ENCODE measurements at regions not wholly inside any gene's neighbourhood (a gene's known extent, or its start where the extent isn't known, plus 50 kb on each side); places are given as distances from the start of the nearest gene placed in this dataset.

DNA sequence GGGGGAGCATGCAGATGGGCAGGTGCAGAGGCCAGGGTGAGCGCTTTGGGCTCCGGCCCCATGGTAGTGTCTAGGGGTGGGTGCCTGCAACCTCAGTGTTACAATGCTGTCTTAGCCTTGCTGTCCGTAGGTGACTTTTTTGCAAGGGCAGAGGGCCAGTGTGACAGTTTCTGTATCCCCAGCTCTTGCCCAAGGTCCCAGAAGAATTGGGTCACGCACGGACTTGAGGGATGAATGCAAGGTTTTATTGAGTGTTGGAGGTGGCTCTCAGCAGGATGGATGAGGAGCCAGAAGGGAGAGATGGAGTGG lies 492.5 kb downstream of the AGTPBP1 start:
- no peak for DNase-seq

DNA sequence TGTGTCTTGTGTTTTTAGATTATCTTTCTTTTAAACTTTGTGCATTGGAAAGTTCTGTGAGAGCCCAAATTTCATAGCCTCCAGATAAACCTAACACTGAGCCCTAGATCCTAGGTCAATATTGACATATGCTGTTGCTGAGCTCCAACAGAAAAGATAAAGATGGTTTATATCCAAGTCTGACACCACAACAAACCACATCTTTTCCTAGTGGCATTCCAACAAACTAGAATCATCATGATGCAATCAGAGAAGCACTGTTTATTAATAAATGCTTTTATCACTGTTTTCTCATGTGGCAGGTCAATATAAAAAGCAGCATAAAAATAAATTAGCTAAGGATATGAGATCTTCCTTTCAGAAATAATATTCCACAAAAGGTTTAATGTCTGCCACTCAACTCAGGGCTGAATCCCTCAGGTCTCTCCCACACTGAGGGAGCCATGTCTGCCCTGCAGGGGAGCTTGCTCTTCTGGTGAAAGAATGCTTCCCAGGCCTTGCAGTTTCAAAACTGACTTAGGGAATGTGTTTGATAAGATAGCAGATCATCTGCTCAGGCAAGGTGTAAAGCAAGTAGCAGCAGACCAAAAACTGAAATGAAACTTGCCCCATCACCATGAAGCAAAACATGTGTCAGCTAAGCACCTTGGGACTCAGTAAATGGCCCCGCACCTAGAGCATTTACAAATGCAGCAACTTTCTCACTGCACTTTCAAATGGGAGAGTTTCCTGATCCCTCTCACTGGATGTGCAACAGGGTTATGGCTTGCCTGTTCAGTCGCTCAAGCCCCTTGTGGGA lies 493.0 kb downstream of the AGTPBP1 start:
- no peak for DNase-seq

DNA sequence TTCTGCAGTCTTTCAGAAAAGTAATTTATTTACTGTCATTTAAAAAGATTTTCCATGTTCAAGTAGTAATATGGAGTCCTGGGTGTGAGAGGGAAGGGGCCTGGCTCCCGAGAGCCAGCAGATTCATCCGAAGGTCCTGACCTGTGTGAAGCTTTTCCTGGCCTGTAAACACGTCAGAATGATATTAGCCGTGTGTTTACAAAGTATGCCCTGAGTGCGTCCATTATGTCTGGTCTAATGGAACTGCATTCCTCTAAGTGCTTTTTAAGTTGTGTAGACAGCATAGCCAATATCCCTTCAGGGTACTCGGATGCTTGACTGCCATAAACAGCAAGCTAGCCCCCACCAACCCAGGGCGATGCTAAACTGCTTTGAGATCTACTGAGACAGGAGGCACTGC lies 495.2 kb downstream of the AGTPBP1 start:
- DNase-seq, result no peak

- no peak for DNase-seq
Observed at GRCh38 chr9:85244856-85245255, 496.9 kb downstream of the AGTPBP1 start.

- no peak for DNase-seq
Observed at GRCh38 chr9:85243977-85244376, 497.8 kb downstream of the AGTPBP1 start.

DNA sequence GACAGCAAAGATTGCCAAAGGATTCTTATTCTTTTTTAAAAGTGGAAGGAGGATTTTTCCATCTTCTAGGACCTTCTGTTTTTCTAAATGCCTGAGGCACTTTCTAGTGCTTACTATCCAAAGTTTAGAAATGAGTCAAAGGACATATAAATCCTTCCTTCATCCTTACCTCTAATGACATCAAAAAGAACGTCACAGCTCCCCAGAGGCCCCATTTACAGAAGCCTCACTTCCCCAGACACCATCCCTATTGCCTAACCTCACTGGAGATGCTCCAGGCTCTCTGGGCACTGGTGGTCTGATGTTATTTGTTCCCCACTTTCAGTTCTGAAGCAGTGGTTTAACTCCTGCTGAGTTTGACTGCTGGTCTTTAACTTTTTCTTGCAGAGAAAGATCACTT lies 504.3 kb downstream of the AGTPBP1 start:
- DNase-seq, result no peak

DNA sequence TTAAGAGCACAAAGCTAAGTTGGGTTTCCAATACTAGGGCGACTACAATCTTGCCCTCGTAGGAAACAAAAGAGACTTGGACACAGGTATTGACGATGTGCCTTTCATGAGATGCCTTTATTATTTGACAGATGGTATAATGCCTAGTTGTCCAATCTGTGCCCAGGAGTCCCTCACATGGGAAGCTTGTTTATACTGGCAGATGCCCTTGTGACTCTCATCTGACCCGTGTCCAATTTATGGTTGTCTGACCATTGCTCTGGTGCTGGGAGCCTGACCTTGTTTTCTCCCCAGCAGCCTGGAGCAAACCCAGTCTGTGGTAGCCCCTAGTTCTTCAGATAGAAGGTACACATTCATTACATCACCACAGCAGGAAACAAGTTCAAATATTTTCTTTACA lies 511.7 kb downstream of the AGTPBP1 start:
- DNase-seq, result no peak

DNA sequence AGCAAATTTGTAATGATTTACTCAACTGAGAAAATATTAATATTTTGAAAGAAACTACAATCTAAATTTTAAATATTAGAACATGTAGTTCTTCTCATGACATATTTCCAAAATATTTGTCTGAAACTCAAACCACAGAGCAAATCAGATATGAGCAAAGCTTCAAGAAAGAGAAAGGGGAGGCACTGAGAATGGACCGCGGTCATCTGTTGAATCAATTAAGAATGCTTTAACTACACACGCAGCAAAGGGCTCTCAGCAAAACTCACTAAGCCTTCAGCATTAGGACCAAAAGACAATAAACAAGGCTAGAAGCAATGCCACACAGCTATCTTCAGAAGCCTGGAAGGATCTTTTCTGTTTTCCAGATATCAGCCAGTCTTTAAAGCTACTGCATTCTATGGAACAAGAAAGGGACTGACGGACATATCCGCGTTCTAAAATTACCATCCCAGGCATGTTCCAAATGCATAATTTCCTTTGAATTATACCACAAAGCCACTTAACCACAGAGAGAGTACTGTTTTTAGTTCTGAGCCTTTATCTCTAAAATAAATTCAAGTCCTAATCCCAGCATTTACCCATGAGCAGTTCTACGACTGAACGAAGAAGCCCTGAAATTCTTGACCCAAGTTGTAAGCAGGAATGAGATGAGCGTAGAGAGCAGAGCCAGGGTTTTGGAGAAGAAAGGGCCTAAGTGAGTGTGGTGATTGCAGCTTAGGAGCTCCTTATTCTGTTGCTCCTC lies 513.5 kb downstream of the AGTPBP1 start:
- DNase-seq, result no peak

DNA sequence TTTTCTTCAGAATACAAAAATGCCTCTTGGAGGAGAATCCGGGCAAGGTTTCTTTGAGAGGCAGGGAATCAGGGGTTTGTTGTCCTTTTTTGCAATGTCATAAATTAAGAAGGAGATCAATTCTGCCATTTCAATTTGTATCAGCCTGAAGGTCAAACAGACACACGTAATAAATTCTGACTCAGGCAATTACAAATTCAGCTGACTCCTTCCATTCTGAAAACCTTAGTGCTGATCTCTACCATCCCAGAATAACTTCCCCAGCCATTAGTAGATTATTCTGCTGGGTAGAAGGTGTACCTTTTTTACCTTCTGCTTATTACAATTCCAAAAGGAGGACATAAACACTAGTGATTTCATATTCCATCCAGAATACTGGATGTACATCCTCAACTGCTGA lies 516.6 kb downstream of the AGTPBP1 start:
- no peak for DNase-seq

GRCh38 chr9:85224729-85225128 lies 517.0 kb downstream of the AGTPBP1 start:
- no peak for DNase-seq

- no peak for DNase-seq
Observed at GRCh38 chr9:85224301-85224700, 517.5 kb downstream of the AGTPBP1 start.

GRCh38 chr9:85223506-85224125 lies 518.1 kb downstream of the AGTPBP1 start:
- DNase-seq, result no peak

- DNase-seq, result no peak
Observed at GRCh38 chr9:85216601-85217000, 525.2 kb downstream of the AGTPBP1 start.

DNA sequence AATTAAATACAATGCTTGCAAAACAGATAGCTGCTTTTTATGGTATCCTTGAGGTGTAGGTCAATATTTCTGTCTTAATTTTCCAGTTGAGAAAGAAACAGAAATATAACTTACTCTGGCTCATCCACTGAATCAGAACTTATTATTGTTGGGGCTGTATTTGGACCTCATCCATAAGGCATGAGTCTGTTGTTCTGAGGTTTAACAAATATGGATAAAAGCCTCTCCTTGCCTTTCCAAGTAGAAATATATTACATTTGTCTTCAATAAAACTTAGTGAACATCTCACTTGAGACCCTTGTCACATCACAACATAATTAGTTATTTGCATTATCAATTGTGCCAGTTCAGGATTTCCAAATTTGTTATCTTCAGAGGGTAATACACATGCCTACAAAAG lies 525.8 kb downstream of the AGTPBP1 start:
- no peak for DNase-seq

- no peak for DNase-seq
Observed at GRCh38 chr9:85215416-85215815, 526.3 kb downstream of the AGTPBP1 start.

GRCh38 chr9:85213650-85214607 lies 527.8 kb downstream of the AGTPBP1 start:
- DNase-seq, result no peak

GRCh38 chr9:85212887-85213286 lies 528.9 kb downstream of the AGTPBP1 start:
- DNase-seq, result no peak

GRCh38 chr9:85212209-85212608 lies 529.5 kb downstream of the AGTPBP1 start:
- no peak for DNase-seq

GRCh38 chr9:85208666-85209065 lies 533.1 kb downstream of the AGTPBP1 start:
- DNase-seq, result no peak

DNA sequence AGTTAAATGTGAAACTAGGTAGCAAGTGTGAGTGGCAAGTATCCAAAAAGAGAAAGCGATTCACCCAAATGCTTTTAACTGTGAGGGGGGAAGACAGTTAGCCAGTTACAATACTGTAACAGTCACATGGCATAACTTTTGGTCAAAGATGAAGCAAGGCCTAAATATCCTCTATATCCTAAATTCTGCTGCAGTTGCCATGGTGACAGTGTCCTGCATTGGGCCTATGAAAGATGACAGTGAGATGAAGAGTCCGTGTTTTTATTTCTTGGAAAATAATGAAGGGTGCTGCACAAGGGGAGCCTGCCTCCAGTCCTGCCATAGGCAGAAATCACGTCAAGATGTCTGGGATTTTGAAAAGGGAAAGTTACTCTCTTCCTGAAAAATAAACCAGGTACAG lies 534.6 kb downstream of the NTRK2 start:
- no peak for DNase-seq

DNA sequence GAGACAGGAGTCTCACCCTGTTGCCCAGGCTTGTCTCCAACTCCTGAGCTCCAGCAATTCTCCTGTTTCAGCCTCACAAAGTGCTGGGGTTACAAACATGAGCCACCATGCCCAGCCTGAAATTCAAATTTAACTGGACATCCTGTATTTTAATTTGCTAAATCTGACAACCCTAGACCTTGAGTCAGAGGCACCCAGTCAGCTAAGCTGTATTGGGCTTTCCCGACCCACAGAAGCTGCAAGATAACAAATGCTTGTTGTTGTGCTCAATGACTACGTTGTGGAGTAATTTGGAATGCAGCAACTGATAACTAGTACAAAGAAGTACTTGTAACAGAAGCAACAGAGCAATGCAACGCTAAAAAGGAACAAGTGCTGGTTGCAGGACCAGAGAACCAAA lies 533.1 kb downstream of the NTRK2 start:
- no peak for DNase-seq

- no peak for DNase-seq
Observed at GRCh38 chr9:85200726-85201404, 531.3 kb downstream of the NTRK2 start.
